HG02798 (cell line): ENCODE measurements at regions not wholly inside any gene's neighbourhood (a gene's known extent, or its start where the extent isn't known, plus 50 kb on each side); places are given as distances from the start of the nearest gene placed in this dataset.
"Not testable (repeated sequence)": the region's sequence is repeated elsewhere in the genome, so short reads cannot be mapped to it uniquely, and the experiment has no call there.

Experiments
- ATAC-seq: cut with Tn5 transposase; IDR thresholded peaks from one replicate; pipeline ENCODE4 v1.9.1; 2021; ENCODE audit warnings: mild to moderate bottlenecking; ENCODE audit not compliant: unreplicated experiment, poor library complexity

DNA sequence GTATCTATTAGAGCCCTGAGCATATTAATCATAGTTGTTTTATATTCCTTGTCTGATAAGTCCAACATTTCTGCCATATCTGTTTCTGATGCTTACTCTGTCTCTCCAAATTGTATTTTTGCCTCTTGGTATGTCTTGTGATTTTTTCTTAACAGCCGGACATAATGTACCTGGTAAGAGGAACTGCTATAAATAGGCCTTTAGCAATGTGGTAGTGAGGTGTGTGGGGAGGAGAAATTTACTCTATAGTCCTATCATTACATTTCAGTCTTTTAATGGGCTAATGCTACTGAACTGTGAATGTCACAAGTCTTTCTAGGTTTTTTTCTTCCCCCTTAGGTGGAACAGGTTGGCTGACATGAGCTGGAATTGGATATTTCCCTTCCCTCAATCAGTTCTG lies 176.1 kb upstream of the FGF10 start:
- ATAC-seq: no peak

DNA sequence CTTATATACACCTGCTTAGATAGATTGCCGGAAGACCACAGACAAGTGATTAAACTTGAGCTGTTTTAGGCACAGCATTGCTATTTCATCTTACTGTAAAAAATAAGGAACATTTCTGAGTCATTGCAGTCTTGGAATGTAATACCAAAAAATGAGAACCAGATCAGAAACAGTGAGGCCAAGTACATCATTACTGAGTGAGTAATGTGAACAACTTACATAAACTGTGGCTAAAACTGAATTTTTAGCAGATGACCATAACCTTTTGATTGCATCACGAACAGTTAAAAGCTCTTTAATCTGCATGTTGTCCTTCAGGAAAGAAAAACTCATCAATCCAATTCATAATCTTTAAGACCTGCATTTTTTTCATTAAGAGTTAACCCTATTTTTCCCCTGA lies 157.1 kb upstream of the FGF10 start:
- no peak for ATAC-seq

DNA sequence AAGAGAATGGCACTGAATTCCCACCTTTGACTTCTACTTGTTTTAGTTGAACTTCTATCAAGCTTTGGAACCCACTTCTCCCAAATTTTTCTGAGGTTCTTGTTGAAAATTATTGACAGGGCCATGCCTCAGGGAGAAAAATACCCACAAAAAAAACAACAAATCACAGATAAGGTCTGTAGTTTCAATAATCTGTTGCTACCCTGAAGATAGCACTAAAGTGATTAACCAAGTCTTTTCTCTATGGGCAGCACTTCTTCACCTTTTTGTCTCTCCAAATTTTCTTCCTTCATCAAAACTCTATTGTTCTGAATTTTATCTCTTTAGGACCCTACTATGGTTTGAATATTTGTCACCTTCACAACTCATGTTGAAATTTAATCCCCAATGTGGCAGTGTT lies 154.3 kb upstream of the FGF10 start:
- ATAC-seq: no peak

DNA sequence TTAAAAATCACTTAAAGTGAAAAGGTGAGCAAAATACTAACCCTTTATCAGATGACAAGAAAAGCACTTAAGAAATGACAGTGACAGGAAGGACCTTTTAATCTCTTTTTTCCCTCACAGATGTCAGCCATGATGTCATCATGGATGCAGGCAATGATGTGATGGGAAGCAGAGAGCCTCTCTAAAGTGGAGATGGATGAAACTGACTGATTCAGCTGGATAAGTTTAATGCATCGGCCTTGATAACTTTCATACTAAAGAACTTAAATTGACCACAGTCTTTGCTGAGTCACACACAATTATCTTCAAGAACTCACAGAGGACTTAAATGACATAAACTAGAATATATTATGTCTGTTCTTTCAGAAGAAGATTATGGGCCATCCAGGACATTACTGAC lies 153.2 kb upstream of the FGF10 start:
- no peak for ATAC-seq

DNA sequence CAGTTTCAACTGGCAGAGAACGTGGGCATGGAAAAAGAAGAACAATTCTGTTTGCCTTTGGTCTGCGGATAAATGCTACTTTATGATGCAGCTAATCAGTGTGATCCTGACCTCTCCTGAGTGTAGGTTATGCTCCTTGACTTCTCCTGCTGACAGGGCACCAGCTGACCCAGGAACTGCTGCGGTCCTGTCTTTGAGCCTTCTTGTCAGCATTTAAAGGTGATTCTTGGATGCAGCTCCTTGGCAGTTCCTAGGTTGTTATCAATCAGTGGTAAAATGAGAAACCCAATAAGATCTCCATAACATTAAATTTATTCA lies 150.3 kb upstream of the FGF10 start:
- ATAC-seq: no peak

DNA sequence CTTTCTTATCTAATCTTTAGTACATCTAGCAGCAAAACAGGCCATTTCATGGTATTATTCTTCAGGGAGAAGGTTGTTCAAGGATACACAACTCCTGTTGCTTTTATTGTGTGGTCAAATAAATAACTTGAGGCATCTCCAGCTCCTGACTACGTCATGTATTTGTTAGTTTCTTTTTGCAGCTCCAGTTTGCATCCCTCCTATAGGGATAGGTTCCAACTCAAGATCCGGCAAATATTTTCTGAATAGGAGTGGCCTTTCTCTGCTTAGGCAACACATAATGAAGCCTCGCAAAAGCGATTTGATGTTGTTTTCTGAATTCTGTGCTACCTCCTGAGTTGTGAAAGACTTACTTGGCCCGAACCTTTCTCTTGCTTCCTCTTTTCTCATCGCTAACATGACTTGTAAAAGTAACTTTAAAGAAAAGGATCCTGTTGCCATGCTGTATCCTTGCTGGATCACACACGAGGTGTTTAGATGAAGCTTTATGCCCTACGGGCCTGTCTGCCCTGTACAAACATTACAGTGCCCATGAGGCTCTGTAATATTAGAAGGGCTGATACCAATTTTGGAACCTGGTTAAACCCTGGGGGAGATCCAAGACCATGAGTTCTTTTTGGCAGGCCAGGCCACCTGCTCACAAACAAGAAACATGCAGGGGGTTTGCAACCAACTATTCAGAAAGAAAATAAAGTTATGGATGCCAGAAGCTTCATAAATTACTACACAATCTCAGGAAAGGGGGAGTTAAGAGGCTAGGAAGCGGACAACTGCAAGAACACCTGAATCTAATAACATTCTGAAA lies 149.8 kb upstream of the FGF10 start:
- ATAC-seq: no peak

DNA sequence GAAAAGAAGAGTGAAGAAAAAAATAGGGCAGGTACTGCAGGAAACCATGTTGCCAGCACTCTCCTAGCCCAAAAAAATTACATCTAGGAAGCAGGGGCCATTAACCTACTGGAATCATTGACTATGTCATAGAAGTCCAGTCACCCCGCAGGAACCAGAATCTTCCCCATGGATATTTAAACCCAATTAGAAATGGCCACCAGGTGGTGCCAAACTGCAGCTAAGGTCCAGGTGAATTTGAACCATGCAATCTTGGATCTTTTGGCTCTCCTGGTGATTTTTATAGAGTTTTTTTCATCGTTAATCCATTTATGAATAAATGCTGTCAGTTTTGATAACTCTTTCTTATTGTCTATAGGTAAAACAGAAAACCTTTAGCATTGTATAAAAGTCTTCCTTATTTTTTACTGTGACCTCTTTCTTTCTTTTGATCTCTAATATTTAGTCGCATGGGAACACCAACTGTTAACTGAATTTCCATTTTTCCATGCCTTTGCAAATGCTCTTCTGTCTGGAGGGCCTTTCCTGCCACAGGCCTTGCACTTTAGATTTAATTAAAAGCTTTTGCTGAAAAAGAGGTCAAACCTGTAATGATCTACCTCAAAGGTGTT lies 147.5 kb upstream of the FGF10 start:
- ATAC-seq: peak; percentile 71

DNA sequence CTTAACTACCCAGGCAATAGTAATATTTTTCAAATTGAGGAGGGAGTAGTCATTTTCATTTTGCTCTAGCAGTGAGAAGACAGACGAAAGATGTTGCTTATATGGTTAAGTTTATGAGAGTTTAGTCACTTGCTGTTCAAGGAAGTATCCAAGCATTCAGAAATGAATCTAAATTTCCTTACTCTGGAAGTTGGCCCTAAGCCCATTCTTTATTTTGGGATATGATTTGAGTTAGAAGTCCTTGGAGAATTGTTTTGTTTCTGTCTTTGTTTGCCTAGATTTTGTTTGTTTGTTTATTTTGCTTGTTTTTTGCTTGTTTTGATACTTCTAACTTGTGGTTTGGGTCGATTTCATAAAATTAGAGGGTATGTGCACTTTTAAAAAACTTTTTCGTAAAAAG lies 146.4 kb upstream of the FGF10 start:
- ATAC-seq: no peak

DNA sequence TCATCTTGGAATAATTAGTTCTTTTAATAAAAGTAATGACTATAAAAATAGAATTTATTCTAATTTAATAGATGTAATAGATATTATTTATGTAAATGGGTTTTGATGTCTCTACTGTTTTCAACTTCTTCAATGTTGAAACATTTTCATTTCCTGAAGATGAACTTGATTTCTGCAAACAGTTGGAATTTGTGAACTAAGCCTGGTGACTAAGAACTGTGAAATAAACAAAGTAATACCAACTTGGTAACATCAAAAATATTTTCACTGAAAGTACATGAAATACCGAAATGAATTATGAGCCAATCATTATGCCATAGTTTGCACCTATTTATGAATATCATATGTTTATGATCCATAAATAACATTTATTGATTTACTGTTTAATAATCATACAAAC lies 143.8 kb upstream of the FGF10 start:
- ATAC-seq: no peak

DNA sequence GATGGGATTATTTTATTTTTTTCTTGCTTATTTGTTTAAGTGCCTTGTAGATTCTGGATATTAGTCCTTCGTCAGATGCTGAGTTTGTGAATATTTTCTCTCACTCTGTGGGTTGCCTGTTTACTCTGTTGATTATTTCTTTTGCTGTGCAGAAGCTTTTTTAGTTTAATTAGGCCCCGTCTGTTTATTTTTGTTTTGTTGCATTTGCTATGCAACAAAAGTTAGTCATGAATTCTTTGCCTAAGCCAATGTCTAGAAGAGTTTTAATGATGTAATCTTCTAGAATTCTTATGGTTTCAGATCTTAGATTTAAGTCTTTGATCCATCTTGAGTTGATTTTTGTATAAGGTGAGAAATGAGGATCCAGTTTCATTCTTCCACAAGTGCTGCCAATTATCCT lies 142.5 kb upstream of the FGF10 start:
- not testable (repeated sequence) for ATAC-seq

DNA sequence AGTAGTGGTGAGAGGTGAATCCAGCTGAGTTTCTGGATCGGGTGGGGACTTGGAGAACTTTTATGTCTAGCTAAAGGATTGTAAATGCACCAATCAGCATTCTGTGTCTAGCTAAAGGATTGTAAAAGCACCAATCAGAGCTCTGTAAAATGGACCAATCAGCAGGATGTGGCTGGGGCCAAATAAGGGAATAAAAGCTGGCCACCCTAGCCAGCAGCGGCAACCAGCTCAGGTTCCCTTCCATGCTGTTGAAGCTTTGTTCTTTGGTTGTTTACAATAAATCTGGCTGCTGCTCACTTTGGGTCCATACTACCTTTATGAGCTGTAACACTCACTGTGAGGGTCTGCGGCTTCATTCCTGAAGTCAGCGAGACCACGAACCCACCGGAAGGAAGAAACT lies 141.6 kb upstream of the FGF10 start:
- not testable (repeated sequence) for ATAC-seq

DNA sequence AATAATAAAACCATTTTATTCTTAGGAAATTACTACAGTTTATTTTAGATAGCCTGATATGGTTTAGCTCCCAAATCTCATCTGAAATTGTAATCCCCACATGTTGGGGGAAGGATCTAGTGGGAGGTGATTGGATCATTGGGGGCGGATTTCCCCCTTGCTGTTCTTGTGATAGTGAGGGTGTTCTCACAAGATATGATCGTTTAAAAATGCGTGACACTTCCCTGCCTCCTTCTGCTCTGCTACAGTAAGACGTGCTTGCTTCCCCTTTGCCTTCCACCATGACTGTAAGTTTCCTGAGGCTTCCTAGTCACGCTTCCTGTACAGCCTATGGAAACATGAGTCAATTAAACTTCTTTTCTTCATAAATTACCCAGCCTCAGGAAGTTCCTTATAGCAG lies 122.4 kb upstream of the FGF10 start:
- no peak for ATAC-seq

DNA sequence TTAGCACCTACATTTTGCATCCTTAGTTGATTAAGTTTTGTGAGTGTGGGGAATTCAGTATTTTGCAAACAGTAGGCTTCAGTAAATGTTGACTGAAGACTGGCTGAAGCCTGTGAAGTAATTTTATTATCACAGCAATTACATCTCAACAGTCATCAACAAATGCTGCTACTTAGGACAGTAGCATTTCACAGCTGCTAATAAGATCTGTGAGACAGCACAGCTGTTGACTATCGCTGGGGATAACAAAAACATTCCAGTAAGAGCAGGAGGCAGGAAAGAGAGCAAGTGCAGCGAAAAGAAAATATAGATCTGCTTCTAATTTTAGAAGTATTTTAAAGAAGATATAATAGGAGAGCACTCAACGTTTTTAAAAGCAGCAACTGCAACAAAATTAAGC lies 117.3 kb upstream of the FGF10 start:
- no peak for ATAC-seq

DNA sequence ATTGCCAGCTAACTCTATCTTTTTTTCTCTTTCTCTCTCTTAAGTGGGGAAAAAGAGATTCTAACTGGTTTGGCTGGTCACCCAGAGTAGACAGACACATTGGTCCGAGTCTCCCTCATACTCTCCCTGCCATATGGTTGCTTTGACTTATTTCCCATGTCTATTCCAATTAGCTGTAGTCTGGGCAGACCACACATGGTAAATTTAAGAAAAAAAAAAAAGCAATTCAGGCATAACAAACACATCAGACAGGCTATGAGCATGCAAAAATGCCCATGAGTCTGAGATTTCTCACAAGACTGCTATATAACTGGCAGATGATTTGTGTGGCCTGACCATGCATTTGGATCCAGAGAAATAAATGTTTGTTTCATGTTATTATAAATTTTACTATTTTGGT lies 110.2 kb upstream of the FGF10 start:
- no peak for ATAC-seq

DNA sequence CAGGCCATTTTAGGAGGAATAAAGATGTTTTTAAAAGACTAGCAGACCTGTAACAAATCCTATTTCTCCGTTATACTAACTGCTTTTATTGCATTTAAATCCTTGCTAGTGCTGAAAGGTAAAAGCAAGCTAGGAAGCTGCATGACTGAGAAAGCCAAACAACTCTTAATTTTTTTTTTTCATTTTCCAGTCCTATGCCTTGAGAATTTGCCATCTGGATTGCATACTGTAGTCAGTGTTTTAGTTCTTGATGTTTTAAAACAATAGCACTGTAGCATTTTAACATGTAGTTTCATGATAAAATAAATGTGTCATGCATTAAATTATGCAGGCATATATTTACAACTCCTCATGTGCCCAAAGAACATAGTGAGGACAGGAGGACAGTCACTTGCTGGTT lies 108.4 kb upstream of the FGF10 start:
- ATAC-seq: no peak

DNA sequence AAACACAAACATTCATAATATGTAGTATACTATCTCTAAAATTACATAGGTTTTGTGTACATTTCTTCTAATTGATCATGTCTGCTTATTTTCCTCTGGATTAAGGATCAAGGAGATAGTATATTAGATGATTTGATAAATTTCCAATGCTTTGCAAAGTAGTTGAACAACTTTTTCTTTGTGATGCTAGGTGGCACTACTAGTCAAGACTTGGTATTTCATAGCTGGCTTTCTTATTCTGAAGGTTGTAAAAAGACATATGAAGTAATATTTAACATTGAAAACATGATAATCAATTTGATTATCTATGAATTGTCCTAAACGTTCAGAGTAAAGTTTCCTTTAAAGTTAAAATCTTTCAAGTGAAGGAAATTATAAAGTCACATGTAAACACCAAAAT lies 106.1 kb upstream of the FGF10 start:
- no peak for ATAC-seq

DNA sequence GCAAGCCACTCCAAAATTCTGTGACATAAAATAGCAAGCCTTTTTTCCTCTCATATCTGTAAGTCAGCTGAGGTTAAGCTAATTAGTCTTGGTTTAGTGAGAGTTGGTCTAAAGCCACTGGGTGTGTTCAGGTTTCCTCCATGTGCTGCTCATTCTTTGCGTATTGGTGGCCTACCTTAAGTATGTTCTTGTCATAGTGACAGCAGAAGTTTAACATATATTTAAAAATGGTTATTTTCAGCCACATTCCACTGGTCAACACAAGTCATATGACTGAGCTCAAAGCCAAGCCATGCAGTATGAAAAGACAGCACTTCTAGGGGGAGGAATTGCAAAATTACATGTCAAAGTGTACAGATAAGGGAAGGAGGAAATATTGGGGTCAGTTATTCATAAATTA lies 100.5 kb upstream of the FGF10 start:
- no peak for ATAC-seq

DNA sequence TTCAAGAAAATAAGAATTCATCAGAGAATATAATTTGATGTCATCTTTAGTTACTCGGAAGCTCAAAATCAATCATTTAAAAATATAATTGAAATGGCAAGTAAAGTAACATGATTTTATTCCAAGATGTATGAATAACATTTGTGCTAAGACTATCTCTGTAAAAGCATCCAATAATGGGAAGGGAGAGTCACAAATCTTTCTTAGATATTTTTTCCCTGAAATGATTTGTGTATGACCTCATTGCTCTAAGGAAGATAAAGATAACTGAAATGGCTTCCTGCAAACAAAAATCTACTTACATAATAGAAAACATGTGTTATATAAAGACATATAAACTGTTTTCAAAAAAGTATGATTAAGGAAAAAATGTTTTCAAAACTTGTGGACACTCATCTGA lies 97.4 kb upstream of the FGF10 start:
- ATAC-seq: no peak

DNA sequence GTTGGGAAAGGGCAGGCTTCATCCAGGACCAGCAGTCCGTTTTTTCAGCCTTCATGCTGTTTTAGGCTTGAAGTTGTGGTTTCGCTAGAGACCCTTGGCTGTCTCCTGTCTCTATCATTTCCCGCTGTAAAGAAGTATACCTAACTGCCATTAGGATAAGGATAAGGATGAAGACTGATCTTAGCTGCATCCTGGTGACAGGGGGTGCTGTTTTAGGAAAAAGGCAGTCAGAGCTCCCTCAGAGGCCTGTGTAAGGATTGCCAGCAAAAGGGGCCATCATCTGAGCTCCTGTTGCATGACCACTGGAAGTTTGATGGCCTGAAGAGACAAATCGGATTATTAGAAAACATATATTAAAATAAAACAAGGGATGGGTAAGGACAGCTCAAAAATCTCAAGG lies 64.8 kb upstream of the FGF10 start:
- no peak for ATAC-seq

DNA sequence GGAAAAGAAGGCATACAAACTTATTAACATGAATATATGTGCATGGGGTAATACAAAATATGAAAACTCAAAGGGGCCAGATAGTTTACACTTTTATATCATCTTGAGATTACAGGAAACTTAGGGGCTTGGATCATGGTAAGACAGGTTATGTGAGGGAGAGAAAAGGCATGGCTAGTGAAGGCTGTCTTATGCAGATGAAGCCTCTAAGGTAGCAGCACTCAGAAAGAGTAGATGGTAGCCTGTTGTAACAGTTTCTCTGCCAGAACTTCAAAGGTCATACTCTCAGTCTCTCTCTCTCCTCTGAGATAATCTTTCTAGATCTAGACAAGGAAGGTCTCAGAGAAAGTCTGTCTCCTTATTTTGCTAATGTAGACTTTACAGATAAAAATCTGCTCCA lies 57.2 kb upstream of the FGF10 start:
- ATAC-seq: no peak

DNA sequence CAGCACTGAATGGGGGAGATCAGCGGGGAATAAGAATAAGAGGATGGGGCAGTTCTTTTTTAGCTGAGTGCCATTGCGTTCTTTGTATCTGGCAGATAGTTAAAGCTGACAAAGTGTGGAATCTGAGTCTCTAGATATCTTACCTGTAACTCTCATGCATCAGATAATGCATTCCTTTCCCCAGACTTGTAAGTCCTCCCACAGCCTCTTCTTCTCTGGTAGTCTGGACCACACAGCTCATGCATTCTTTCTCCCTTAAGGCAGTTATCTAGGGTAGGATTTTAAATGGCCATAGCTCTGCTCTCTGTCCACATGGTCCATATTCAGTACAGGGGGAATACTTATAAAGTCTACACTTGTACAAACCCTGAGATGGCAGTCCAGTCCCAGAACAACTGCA lies 54.0 kb upstream of the FGF10 start:
- no peak for ATAC-seq

DNA sequence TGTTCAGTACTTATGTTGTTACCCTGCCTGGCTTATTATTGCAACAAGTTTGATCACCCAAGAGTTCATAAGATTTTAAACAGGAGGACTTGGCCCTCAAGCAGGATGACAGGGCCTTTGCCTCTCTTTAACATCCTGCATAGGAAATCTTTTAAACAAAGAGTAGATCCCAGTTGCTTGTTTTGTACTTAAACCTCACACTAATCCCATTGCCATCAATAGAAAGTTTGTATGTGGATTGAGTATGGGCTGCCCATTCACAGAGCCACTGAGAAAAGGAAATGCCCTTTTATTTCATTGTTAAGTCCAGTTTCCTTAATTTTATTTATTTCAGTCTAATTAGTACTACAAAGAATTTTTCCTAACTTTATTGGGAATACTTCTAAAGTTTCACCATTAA lies 52.2 kb upstream of the FGF10 start:
- ATAC-seq: no peak
